A549 (cell line): ENCODE measurements at regions not wholly inside any gene's neighbourhood (a gene's known extent, or its start where the extent isn't known, plus 50 kb on each side); places are given as distances from the start of the nearest gene placed in this dataset.

Experiments
- ATAC-seq, 2 experiments: fragments of 200-7000 bp in 1 of 2; fragments of >200 bp in 1 of 2; cut with Nextera tagmentation in 1 of 2; cut with Tn5 transposase in 1 of 2; 3 replicates each; pipeline versions ENCODE4 v1.8.0 to v1.9.1; 2018 to 2020; ENCODE audit warnings: mild to moderate bottlenecking in 1 of 2, moderate library complexity in 1 of 2
- CTCF ChIA-PET: fragments of 300-600 bp; sonication (Branson Sonifier 250); formaldehyde crosslinking; extraction: SDS; loops from one replicate; lab custom pipeline; 2021; ENCODE audit warnings: antibody characterized with exemption, inconsistent platforms; lab: Yijun Ruan, JAX
- POLR2A ChIA-PET: fragments of 350-600 bp; formaldehyde crosslinking; extraction: SDS; loops from one replicate; lab custom pipeline; 2021; ENCODE audit warnings: antibody characterized with exemption, inconsistent platforms; lab: Yijun Ruan, JAX
- DNase-seq, 2 experiments: peaks; one replicate each; pipeline versions ENCODE4 v3.0.0 to v3.0.0-alpha.2; 2011 to 2016; ENCODE audit warnings: low read depth in 1 of 2, low spot score in 1 of 2
- FAIRE-seq: peaks from 2 replicates; lab custom pipeline; 2011; peaks lifted over from hg19 to GRCh38; lab: Jason Lieb, UNC
- H3K27ac ChIP-seq, 2 experiments: fragments of >200 bp; sonication (Bioruptor Twin); formaldehyde crosslinking; 3 replicates each; pipeline ENCODE4 v1.5.1; 2016 to 2017
- H3K4me1 ChIP-seq: fragments of >200 bp; sonication (Bioruptor Twin); formaldehyde crosslinking; 3 replicates; pipeline ENCODE4 v1.6.1; 2016
- H3K4me2 ChIP-seq: fragments of >200 bp; sonication (Bioruptor Twin); formaldehyde crosslinking; 3 replicates; pipeline ENCODE4 v1.6.1; 2016
- H3K4me3 ChIP-seq: fragments of >200 bp; sonication (Bioruptor Twin); formaldehyde crosslinking; 3 replicates; pipeline ENCODE4 v1.5.1; 2016
- H3K9me3 ChIP-seq: fragments of >200 bp; sonication (Bioruptor Twin); formaldehyde crosslinking; 3 replicates; pipeline ENCODE4 v1.6.1; 2016
- BHLHE40 ChIP-seq: IDR thresholded peaks from 2 replicates; pipeline ENCODE4 v1.6.1; 2012; ENCODE audit warnings: low read depth, low read length, inconsistent platforms
- CBX2 ChIP-seq: fragments of 200-600 bp; sonication (generic); IDR thresholded peaks from 2 replicates; pipeline ENCODE4 v1.6.1; 2016; ENCODE audit warnings: low read depth, mild to moderate bottlenecking, borderline replicate concordance
- CBX8 ChIP-seq: fragments of 200-600 bp; sonication (generic); IDR thresholded peaks from 2 replicates; pipeline ENCODE4 v1.6.1; 2016
- CHD2 ChIP-seq: fragments of 150-350 bp; IDR thresholded peaks from 2 replicates; pipeline ENCODE4 v1.6.1; 2014; ENCODE audit warnings: low read length; ENCODE audit not compliant: partially characterized antibody
- CHD4 ChIP-seq: fragments of 200-600 bp; sonication (generic); IDR thresholded peaks from 2 replicates; pipeline ENCODE4 v1.6.1; 2016; ENCODE audit warnings: antibody characterized with exemption, mild to moderate bottlenecking, borderline replicate concordance
- EHF ChIP-seq: fragments of 250-450 bp; sonication (Bioruptor Pico); IDR thresholded peaks from 2 replicates; pipeline ENCODE4 v1.5.0; 2020; ENCODE audit warnings: mild to moderate bottlenecking
- EHMT2 ChIP-seq: fragments of 200-600 bp; sonication (generic); IDR thresholded peaks from 2 replicates; pipeline ENCODE4 v1.6.1; 2016; ENCODE audit warnings: antibody characterized with exemption, low read depth, mild to moderate bottlenecking, moderate library complexity
- ELK1 ChIP-seq: fragments of 150-350 bp; IDR thresholded peaks from 2 replicates; pipeline ENCODE4 v1.6.1; 2014; ENCODE audit warnings: low read depth, mild to moderate bottlenecking, low read length
- FOSB ChIP-seq: fragments of 250-450 bp; sonication (Bioruptor Pico); IDR thresholded peaks from 2 replicates; pipeline ENCODE4 v1.5.0; 2020; ENCODE audit warnings: mild to moderate bottlenecking, moderate library complexity
- GATA3 ChIP-seq: IDR thresholded peaks from 2 replicates; pipeline ENCODE4 v1.6.1; 2012; ENCODE audit warnings: borderline replicate concordance
- HES2 ChIP-seq: fragments of >200 bp; sonication (Bioruptor Twin); formaldehyde crosslinking; IDR thresholded peaks from 2 replicates; pipeline ENCODE4 v1.6.1; 2016
- HMGXB4 ChIP-seq: fragments of 250-450 bp; sonication (Bioruptor Pico); IDR thresholded peaks from 2 replicates; pipeline ENCODE4 v1.5.0; 2021; ENCODE audit warnings: mild to moderate bottlenecking, moderate library complexity, borderline replicate concordance
- JUN ChIP-seq, 2 experiments: fragments of >200 bp; sonication (Bioruptor Twin); formaldehyde crosslinking; IDR thresholded peaks; 2 replicates in 1 of 2; 3 replicates in 1 of 2; pipeline ENCODE4 v1.6.1; 2016 to 2017
- KDM1A ChIP-seq: fragments of 200-600 bp; sonication (generic); IDR thresholded peaks from 2 replicates; pipeline ENCODE4 v1.6.1; 2016; ENCODE audit warnings: low read depth, mild to moderate bottlenecking
- KDM5A ChIP-seq: fragments of 200-600 bp; sonication (generic); IDR thresholded peaks from 2 replicates; pipeline ENCODE4 v1.6.1; 2016; ENCODE audit warnings: antibody characterized with exemption, mild to moderate bottlenecking
- MAFK ChIP-seq: fragments of 450-650 bp; IDR thresholded peaks from 2 replicates; pipeline ENCODE4 v1.6.1; 2014; ENCODE audit not compliant: partially characterized antibody
- MAX ChIP-seq: IDR thresholded peaks from 2 replicates; pipeline ENCODE4 v1.6.1; 2012
- MAZ ChIP-seq: fragments of 150-350 bp; IDR thresholded peaks from 2 replicates; pipeline ENCODE4 v1.6.1; 2014; ENCODE audit warnings: antibody characterized with exemption, low read depth, low read length, borderline replicate concordance
- NPAS2 ChIP-seq: fragments of 250-450 bp; sonication (Bioruptor Pico); IDR thresholded peaks from 2 replicates; pipeline ENCODE4 v1.8.0; 2022; ENCODE audit warnings: mild to moderate bottlenecking, moderate library complexity, borderline replicate concordance
- POLR2AphosphoS2 ChIP-seq: conservative IDR thresholded peaks from 2 replicates; pipeline ENCODE4 v1.6.1; 2012; ENCODE audit warnings: low read length, improper control_type of control experiment, inconsistent platforms
- SMC3 ChIP-seq: fragments of >200 bp; sonication (Bioruptor Twin); formaldehyde crosslinking; IDR thresholded peaks from 3 replicates; pipeline ENCODE4 v1.6.1; 2018; ENCODE audit warnings: inconsistent platforms
- SREBF2 ChIP-seq: fragments of 450-650 bp; IDR thresholded peaks from 2 replicates; pipeline ENCODE4 v1.6.1; 2014; ENCODE audit warnings: mild to moderate bottlenecking, moderate library complexity
- TFCP2L1 ChIP-seq: fragments of 250-450 bp; sonication (Bioruptor Pico); IDR thresholded peaks from 2 replicates; pipeline ENCODE4 v1.5.0; 2021; ENCODE audit warnings: mild to moderate bottlenecking
- ZFP36 ChIP-seq: fragments of 450-650 bp; IDR thresholded peaks from 2 replicates; pipeline ENCODE4 v1.6.1; 2014; ENCODE audit warnings: borderline replicate concordance; ENCODE audit not compliant: partially characterized antibody
- ZNF302 ChIP-seq: fragments of 250-450 bp; sonication (Bioruptor Pico); IDR thresholded peaks from 2 replicates; pipeline ENCODE4 v1.9.0; 2021; ENCODE audit warnings: inconsistent platforms, mild to moderate bottlenecking, moderate library complexity
- ZSCAN20 ChIP-seq: fragments of 250-450 bp; sonication (Bioruptor Pico); IDR thresholded peaks from 2 replicates; pipeline ENCODE4 v1.8.0; 2022; ENCODE audit warnings: mild to moderate bottlenecking, moderate library complexity
- WGBS: methylation state at CpG from one replicate; pipeline ENCODE4 v1.1.6; 2017; ENCODE audit errors: missing lambda C conversion rate; 5-methylcytosine and 5-hydroxymethylcytosine counted together
- TF ChIP-seq, protein P1 (sequence below): IDR thresholded peaks from 2 replicates; pipeline ENCODE4 v1.6.1; 2012; ENCODE audit warnings: low read depth, borderline replicate concordance
- TF ChIP-seq, protein P2 (sequence below): fragments of 450-650 bp; IDR thresholded peaks from 2 replicates; pipeline ENCODE4 v1.6.1; 2014; ENCODE audit warnings: antibody characterized with exemption
- TF ChIP-seq, protein P3 (sequence below): fragments of 250-450 bp; sonication (Bioruptor Pico); IDR thresholded peaks from 2 replicates; pipeline ENCODE4 v1.5.0; 2020; ENCODE audit warnings: low read depth, mild to moderate bottlenecking, moderate library complexity

DNA sequence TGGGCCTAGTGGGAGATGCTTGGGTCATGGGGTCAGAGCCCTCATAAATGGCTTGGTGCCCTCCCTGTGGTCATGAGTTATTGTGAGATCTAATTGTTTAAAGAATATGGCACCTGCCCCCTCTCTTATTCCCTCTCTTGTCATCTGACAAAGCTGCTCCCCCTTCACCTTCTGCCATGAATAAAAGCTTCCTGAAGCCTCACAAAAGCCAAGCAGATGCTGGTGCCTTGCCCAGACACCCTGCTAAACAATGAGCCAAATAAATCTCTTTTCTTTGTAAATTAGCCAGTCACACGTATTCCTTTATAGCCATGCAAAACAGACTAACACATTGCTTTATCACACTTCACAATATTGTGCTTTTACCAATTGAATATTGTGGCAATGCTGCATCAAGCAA lies 82.8 kb upstream of the PDE4D start:
- Histone ChIP-seq H3K27ac (no peak overlapping the region), H3K4me2 (no peak overlapping the region), H3K4me1 (no peaks in the 10 kb centered on the region), H3K4me3 (no peak overlapping the region), H3K9me3 (no peaks in the 10 kb centered on the region)
- DNase-seq, result no peak
- TF ChIP-seq SMC3 (no peak), EHMT2 (no peak), BHLHE40 (no peak), POLR2AphosphoS2 (no peak), CBX8 (no peak), EHF (CRISPR knock-in tag) (no peak), SREBF2 (no peak), FOSB (CRISPR knock-in tag) (no peak), KDM5A (no peak), JUN (IDR thresholded peaks at IDR 0.05) (no peak), MAX (no peak), CHD2 (no peak), ZSCAN20 (CRISPR knock-in tag) (no peak), HMGXB4 (CRISPR knock-in tag) (no peak), ELK1 (no peak), NPAS2 (CRISPR knock-in tag) (no peak)
- TF ChIP-seq, protein P1, sequence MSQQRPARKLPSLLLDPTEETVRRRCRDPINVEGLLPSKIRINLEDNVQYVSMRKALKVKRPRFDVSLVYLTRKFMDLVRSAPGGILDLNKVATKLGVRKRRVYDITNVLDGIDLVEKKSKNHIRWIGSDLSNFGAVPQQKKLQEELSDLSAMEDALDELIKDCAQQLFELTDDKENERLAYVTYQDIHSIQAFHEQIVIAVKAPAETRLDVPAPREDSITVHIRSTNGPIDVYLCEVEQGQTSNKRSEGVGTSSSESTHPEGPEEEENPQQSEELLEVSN, result no peak
- TF ChIP-seq, protein P2, sequence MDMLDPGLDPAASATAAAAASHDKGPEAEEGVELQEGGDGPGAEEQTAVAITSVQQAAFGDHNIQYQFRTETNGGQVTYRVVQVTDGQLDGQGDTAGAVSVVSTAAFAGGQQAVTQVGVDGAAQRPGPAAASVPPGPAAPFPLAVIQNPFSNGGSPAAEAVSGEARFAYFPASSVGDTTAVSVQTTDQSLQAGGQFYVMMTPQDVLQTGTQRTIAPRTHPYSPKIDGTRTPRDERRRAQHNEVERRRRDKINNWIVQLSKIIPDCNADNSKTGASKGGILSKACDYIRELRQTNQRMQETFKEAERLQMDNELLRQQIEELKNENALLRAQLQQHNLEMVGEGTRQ, result no peak
- no peak for FAIRE-seq
- 19% methylated on average over 1 of the region's 1 CpG for WGBS
- CTCF ChIA-PET, result no interaction called here
- POLR2A ChIA-PET, result no interaction called here
- ATAC-seq, result no peak

DNA sequence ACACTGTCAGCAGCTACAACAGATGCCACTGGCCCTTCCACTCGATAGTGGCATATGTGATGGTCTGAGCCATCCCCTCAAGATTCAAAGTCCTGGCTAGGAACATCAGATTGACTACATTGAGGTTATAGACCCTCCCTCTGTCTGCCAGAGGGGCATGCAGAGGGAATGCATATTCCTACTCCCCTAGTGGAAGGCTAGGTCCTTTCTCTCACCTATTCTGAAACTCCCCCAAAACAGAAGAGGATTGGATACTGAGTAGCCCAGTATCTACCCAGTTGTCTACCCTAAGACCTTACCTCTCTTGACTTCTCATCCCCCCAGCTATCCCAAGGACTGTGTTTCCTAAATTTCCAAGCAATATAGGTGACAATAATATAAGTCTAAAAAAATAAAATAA lies 78.5 kb upstream of the PDE4D start:
- DNase-seq (no peak), FAIRE-seq (no peak), ATAC-seq (no peak)
- Histone ChIP-seq H3K27ac (no peak overlapping the region), H3K4me3 (no peak overlapping the region), H3K4me1 (no peaks in the 10 kb centered on the region), H3K9me3 (no peaks in the 10 kb centered on the region), H3K4me2 (no peak overlapping the region)
- 7% methylated on average over 1 of the region's 1 CpG for WGBS
- POLR2A ChIA-PET, result no interaction called here
- CTCF ChIA-PET, result no interaction called here
- TF ChIP-seq HES2, result no peak
- no peak for TF ChIP-seq HMGXB4 (CRISPR knock-in tag)
- no peak for TF ChIP-seq ZNF302 (CRISPR knock-in tag)
- no peak for TF ChIP-seq CHD4
- TF ChIP-seq, protein P1, result no peak
- no peak for TF ChIP-seq MAFK
- no peak for TF ChIP-seq KDM1A
- TF ChIP-seq CHD2, result no peak
- no peak for TF ChIP-seq GATA3
- TF ChIP-seq, protein P3, sequence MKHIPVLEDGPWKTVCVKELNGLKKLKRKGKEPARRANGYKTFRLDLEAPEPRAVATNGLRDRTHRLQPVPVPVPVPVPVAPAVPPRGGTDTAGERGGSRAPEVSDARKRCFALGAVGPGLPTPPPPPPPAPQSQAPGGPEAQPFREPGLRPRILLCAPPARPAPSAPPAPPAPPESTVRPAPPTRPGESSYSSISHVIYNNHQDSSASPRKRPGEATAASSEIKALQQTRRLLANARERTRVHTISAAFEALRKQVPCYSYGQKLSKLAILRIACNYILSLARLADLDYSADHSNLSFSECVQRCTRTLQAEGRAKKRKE (CRISPR knock-in tag), result no peak
- TF ChIP-seq TFCP2L1 (CRISPR knock-in tag), result no peak
- no peak for TF ChIP-seq CBX2
- TF ChIP-seq MAZ, result no peak
- TF ChIP-seq EHMT2, result no peak
- TF ChIP-seq ZFP36, result no peak
